ELF-1 (cell line): ENCODE measurements at regions not wholly inside any gene's neighbourhood (a gene's known extent, or its start where the extent isn't known, plus 50 kb on each side); places are given as distances from the start of the nearest gene placed in this dataset.
A peak's percentile ranks its signal among the peaks of the same experiment; 100 is the strongest.

Experiments
- DNase-seq: peaks from one replicate; pipeline ENCODE4 v3.0.0-alpha.2; 2016; ENCODE audit warnings: low read depth, low spot score

- DNase-seq: no peak
Measured at GRCh38 chr4:98765771-98766170, 107.4 kb upstream of the TSPAN5 start.

- no peak for DNase-seq
Measured at GRCh38 chr4:98758182-98758581, 99.8 kb upstream of the TSPAN5 start.

- no peak for DNase-seq
Measured at GRCh38 chr4:98754736-98755135, 96.3 kb upstream of the TSPAN5 start.

- no peak for DNase-seq
Measured at GRCh38 chr4:98749206-98749605, 90.8 kb upstream of the TSPAN5 start.

- DNase-seq: no peak
Measured at GRCh38 chr4:98748609-98749008, 90.2 kb upstream of the TSPAN5 start.

GRCh38 chr4:98747393-98748091 is 89.1 kb upstream of the TSPAN5 start:
- DNase-seq: peak; percentile 88

- DNase-seq: no peak
Measured at GRCh38 chr4:98746936-98747335, 88.5 kb upstream of the TSPAN5 start.

GRCh38 chr4:98746530-98746929 is 88.1 kb upstream of the TSPAN5 start:
- DNase-seq: no peak

- no peak for DNase-seq
Measured at GRCh38 chr4:98745366-98745765, 87.0 kb upstream of the TSPAN5 start.

GRCh38 chr4:98744372-98745150 is 86.2 kb upstream of the TSPAN5 start:
- no peak for DNase-seq

- DNase-seq: no peak
Measured at GRCh38 chr4:98741952-98742351, 83.5 kb upstream of the TSPAN5 start.

GRCh38 chr4:98739751-98740150 is 81.3 kb upstream of the TSPAN5 start:
- no peak for DNase-seq

GRCh38 chr4:98733601-98734000 is 75.2 kb upstream of the TSPAN5 start:
- DNase-seq: no peak

- no peak for DNase-seq
Measured at GRCh38 chr4:98728871-98729270, 70.5 kb upstream of the TSPAN5 start.

GRCh38 chr4:98728433-98728832 is 70.0 kb upstream of the TSPAN5 start:
- DNase-seq: peak; percentile 56

- DNase-seq: no peak
Measured at GRCh38 chr4:98722000-98722399, 63.6 kb upstream of the TSPAN5 start.

- no peak for DNase-seq
Measured at GRCh38 chr4:98720871-98721480, 62.6 kb upstream of the TSPAN5 start.

- no peak for DNase-seq
Measured at GRCh38 chr4:98716796-98717195, 58.4 kb upstream of the TSPAN5 start.

- no peak for DNase-seq
Measured at GRCh38 chr4:98712607-98713006, 54.2 kb upstream of the TSPAN5 start.

GRCh38 chr4:98711526-98711925 is 53.1 kb upstream of the TSPAN5 start:
- no peak for DNase-seq

- DNase-seq: no peak
Measured at GRCh38 chr4:98710831-98711230, 52.4 kb upstream of the TSPAN5 start.
